ENCODE measurements at regions not wholly inside any gene's neighbourhood (a gene's known extent, or its start where the extent isn't known, plus 50 kb on each side); places are given as distances from the start of the nearest gene placed in this dataset.

GRCh38 chr5:5979377-5979760 lies 399.0 kb downstream of the MED10 start:
- TF ChIP-seq CTCF (IDR thresholded peaks at IDR 0.05; ENCODE audit: insufficient read depth, low read depth, low read length) (no peak), EZH2 (IDR thresholded peaks at IDR 0.05; ENCODE audit: insufficient read depth, low read length) (no peak)
